Lung (tissue), 11 donors: ENCODE measurements at regions not wholly inside any gene's neighbourhood (a gene's known extent, or its start where the extent isn't known, plus 50 kb on each side); places are given as distances from the start of the nearest gene placed in this dataset.

Experiments used
- ATAC-seq: fragments of 200-7000 bp; cut with Tn5 transposase; one replicate; pipeline ENCODE4 v1.9.1; 2020; ENCODE audit warnings: moderate number of reproducible peaks; ENCODE audit not compliant: insufficient read depth, low FRiP score
- DNase-seq, 3 donors: peaks; one replicate each; pipeline ENCODE4 v3.0.0-alpha.2; 2013 to 2017
- H3K27ac ChIP-seq, 2 donors: one replicate each; pipeline ENCODE4 v1.5.1; 2013; ENCODE audit warnings: mild to moderate bottlenecking in 2 of 2, moderate library complexity in 2 of 2, control low read depth in 1 of 2, inconsistent platforms in 1 of 2, low read depth in 1 of 2, low read length in 1 of 2
- H3K27me3 ChIP-seq, 3 donors: one replicate each; pipeline ENCODE4 v1.5.1; 2013; ENCODE audit warnings: low read length in 2 of 3; ENCODE audit not compliant: control insufficient read depth in 3 of 3, insufficient read depth in 3 of 3
- H3K36me3 ChIP-seq, 4 donors: one replicate each; pipeline ENCODE4 v1.5.1; 2013; ENCODE audit warnings: low read length in 4 of 4, mild to moderate bottlenecking in 1 of 4, moderate library complexity in 1 of 4; ENCODE audit not compliant: control insufficient read depth in 4 of 4, insufficient read depth in 4 of 4
- H3K4me1 ChIP-seq, 5 donors: one replicate each; pipeline ENCODE4 v1.5.1; 2013; ENCODE audit warnings: low read length in 5 of 5, mild to moderate bottlenecking in 2 of 5, moderate library complexity in 1 of 5; ENCODE audit not compliant: control insufficient read depth in 5 of 5, insufficient read depth in 5 of 5
- H3K4me3 ChIP-seq: one replicate; pipeline ENCODE4 v1.5.1; 2013; ENCODE audit warnings: mild to moderate bottlenecking, control low read depth, moderate library complexity
- H3K9ac ChIP-seq, 2 donors: one replicate each; pipeline ENCODE4 v1.5.1; 2013; ENCODE audit warnings: low read length in 2 of 2, control low read depth in 1 of 2; ENCODE audit not compliant: insufficient read depth in 1 of 2
- H3K9me3 ChIP-seq, 4 donors: one replicate each; pipeline ENCODE4 v1.5.1; 2013; ENCODE audit warnings: low read length in 3 of 4, mild to moderate bottlenecking in 1 of 4, moderate library complexity in 1 of 4; ENCODE audit not compliant: control insufficient read depth in 4 of 4, insufficient read depth in 3 of 4
- WGBS, 2 donors: extraction: QIAGEN DNeasy Blood & Tissue Kit; methylation state at CpG; one replicate each; pipeline ENCODE4 v1.1.7; 2013; 5-methylcytosine and 5-hydroxymethylcytosine counted together
- TF ChIP-seq, protein P1 (sequence below): IDR thresholded peaks from 2 replicates; pipeline ENCODE4 v1.5.1; 2012; ENCODE audit warnings: mild to moderate bottlenecking; ENCODE audit errors: control extremely low read depth, extremely low read depth
- donor health status: control.
- donor health status: control.
- donor health status: Bipolar disorder and iron deficiency.
- donor health status: healthy.
- donor health status: DM: yes; HTN: yes; CAD: no.

GRCh38 chr7:46032353-46032752 is 111.3 kb upstream of the IGFBP3 start:
- Histone ChIP-seq H3K36me3 (no peaks in the 10 kb centered on the region), H3K9ac (no peak overlapping the region), H3K9me3 (peaks cover 0 to 3% (median 0%) of the 10 kb centered on the region in 4 donors), H3K27ac (no peak overlapping the region), H3K4me3 (no peak overlapping the region), H3K4me1 (peaks cover 0 to 11% (median 2%) of the 10 kb centered on the region in 5 donors), H3K27me3 (no peaks in the 10 kb centered on the region)
- DNase-seq, result no peak
- no peak for ATAC-seq
- 65 to 82% methylated on average over 6 of the region's 6 CpGs for WGBS, 2 donors
- TF ChIP-seq, protein P1, sequence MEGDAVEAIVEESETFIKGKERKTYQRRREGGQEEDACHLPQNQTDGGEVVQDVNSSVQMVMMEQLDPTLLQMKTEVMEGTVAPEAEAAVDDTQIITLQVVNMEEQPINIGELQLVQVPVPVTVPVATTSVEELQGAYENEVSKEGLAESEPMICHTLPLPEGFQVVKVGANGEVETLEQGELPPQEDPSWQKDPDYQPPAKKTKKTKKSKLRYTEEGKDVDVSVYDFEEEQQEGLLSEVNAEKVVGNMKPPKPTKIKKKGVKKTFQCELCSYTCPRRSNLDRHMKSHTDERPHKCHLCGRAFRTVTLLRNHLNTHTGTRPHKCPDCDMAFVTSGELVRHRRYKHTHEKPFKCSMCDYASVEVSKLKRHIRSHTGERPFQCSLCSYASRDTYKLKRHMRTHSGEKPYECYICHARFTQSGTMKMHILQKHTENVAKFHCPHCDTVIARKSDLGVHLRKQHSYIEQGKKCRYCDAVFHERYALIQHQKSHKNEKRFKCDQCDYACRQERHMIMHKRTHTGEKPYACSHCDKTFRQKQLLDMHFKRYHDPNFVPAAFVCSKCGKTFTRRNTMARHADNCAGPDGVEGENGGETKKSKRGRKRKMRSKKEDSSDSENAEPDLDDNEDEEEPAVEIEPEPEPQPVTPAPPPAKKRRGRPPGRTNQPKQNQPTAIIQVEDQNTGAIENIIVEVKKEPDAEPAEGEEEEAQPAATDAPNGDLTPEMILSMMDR, result no peak

GRCh38 chr7:46029111-46029704 is 108.1 kb upstream of the IGFBP3 start:
- H3K4me1 ChIP-seq, result peaks cover 0 to 15% (median 2%) of the 10 kb centered on the region in 5 donors
- ATAC-seq, result no peak
- no peak overlapping the region for H3K4me3 ChIP-seq
- H3K27ac ChIP-seq, result no peak overlapping the region
- no peaks in the 10 kb centered on the region for H3K27me3 ChIP-seq
- no peak for DNase-seq
- TF ChIP-seq, protein P1, result no peak
- no peaks in the 10 kb centered on the region for H3K36me3 ChIP-seq
- WGBS, 2 donors, result 88 to 94% methylated on average over 2 of the region's 2 CpGs
- H3K9me3 ChIP-seq, result peaks cover 0 to 3% (median 0%) of the 10 kb centered on the region in 4 donors
- no peak overlapping the region for H3K9ac ChIP-seq

- TF ChIP-seq, protein P1, result no peak
- WGBS, 2 donors, result 91 to 97% methylated on average over 1 of the region's 1 CpG
- Histone ChIP-seq H3K4me3 (no peak overlapping the region), H3K27me3 (no peaks in the 10 kb centered on the region), H3K9ac (no peak overlapping the region), H3K9me3 (peaks cover 0 to 3% (median 0%) of the 10 kb centered on the region in 4 donors), H3K4me1 (peaks cover 0 to 7% (median 1%) of the 10 kb centered on the region in 5 donors), H3K36me3 (no peaks in the 10 kb centered on the region), H3K27ac (no peak overlapping the region)
- DNase-seq (no peak), ATAC-seq (no peak)
These were observed 107.2 kb upstream of the IGFBP3 start for GRCh38 chr7:46028246-46028645.

GRCh38 chr7:46026741-46027140 is 105.7 kb upstream of the IGFBP3 start:
- Histone ChIP-seq H3K36me3 (no peaks in the 10 kb centered on the region), H3K27ac (no peak overlapping the region), H3K9ac (no peak overlapping the region), H3K9me3 (peaks cover 0 to 3% (median 0%) of the 10 kb centered on the region in 4 donors), H3K4me1 (peaks cover 0 to 7% (median 0%) of the 10 kb centered on the region in 5 donors), H3K27me3 (no peaks in the 10 kb centered on the region), H3K4me3 (no peak overlapping the region)
- no peak for DNase-seq
- no peak for ATAC-seq
- TF ChIP-seq, protein P1, result no peak
- 88 to 89% methylated on average over 1 of the region's 1 CpG for WGBS, 2 donors
